GM19023 (cell line): ENCODE measurements at regions not wholly inside any gene's neighbourhood (a gene's known extent, or its start where the extent isn't known, plus 50 kb on each side); places are given as distances from the start of the nearest gene placed in this dataset.

Experiments used
- ATAC-seq: cut with Tn5 transposase; IDR thresholded peaks from one replicate; pipeline ENCODE4 v1.9.1; 2021; ENCODE audit warnings: mild to moderate bottlenecking, moderate library complexity; ENCODE audit not compliant: unreplicated experiment

DNA sequence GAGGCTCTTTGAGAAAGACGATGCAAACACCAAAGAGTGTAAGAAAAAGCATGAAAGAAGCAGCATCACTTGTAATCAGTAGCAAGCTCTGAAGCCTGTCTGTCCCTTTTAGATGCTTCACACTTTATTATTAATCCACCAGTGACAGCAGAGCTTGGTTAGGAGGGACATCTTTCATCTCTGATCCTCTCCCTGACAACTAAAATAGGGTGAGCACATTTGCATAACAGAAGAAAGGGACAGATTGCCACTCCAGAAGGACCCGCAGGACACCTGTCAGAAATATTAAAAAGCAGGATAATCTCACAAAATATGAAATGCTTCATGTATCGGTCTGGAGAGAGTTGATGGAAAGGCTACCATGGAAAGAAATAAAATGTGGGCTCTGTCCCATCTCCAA, 71.4 kb upstream of the MAP1B start:
- no peak for ATAC-seq

DNA sequence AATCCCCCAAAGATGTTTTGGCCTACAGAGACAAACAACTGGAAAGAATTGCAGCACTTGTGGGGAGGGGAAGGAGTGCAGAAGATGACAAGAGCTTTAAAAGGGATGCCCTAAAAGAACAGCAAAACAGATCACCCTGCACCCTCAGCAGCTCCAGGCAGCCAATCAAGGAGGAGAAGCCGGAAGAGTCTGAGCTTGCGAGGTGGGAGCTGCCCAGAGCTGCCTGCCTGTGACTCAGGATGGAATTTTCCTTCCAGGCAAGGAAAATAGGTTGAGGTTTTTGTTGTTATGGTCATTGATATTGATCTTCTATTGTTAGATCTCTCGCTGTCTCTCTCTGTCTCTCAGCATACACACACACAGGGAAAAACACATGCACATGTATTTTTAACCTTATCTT, 70.3 kb upstream of the MAP1B start:
- ATAC-seq, result no peak

DNA sequence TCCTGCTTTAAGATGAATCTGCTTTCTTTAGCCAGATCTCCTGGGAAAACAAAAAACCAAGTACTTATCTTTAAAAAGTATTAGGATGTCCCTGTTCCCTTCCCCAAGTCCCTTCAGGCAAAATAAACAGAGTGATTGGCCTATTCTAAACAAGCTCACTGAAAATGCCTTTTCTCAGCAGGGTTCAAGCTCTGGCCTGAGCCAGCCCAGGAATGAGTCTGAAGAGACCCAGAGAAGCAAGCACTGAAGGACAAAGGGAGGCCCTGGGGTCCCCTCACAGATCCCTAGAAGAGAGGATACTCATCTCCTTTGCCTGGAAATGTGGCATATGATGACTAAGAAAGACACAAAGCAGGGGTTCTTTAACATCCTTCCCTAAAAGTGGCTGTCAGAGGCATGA, 66.8 kb upstream of the MAP1B start:
- ATAC-seq, result no peak

DNA sequence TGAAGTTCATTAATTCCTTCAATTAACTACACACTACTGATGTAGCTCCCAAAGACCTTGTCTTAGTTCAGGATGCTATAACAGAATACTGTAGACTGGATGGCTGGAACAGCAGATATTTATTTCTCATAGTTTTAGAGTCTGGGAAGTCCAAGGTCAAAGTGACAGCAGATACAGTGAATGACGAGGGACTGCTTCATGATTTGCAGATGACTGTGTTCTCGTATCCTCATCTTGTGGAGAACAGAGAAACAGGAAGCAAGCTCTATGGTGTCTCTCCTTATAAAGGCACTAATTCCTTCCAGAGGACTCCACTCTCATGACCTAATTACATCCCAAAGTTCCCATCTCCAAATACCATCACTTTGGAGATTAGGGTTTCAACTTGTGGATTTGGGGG, 65.6 kb upstream of the MAP1B start:
- no peak for ATAC-seq

DNA sequence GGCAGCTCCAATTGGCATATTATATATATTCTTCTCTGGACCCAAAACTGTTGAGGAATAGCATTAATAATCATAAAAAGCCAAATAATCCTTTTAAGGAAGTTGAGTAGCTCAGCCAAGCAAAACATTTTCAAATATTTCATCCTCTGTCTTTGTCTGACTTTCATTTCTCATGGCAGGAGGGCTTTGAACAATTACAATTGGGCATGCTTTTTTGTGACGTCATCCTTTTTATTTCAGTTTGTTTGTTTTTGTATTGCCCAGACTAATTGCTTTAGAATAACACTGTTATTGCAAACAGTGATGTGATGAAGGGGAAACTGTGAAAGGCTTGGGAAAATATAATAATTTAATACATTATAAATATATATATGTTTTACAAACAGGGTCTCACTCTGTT, 65.2 kb upstream of the MAP1B start:
- ATAC-seq, result no peak

DNA sequence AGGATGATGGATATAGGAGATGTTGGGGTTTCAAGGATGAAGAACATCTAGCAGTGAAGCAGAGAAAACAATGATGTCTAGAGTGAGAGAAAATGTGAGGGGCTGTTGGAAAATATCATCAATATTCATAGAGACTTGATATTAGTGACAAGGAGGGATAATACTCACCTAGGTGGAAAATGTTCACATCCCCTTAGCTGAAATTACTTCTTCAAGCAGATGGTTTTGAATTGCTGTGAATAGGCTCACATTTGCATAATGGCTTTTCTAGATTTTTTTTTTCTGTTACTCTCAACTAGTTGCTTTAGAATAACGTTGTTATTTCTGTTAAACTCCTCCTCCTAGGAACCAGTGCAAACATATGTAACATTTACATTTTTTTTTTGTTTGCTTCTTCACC, 61.6 kb upstream of the MAP1B start:
- no peak for ATAC-seq

DNA sequence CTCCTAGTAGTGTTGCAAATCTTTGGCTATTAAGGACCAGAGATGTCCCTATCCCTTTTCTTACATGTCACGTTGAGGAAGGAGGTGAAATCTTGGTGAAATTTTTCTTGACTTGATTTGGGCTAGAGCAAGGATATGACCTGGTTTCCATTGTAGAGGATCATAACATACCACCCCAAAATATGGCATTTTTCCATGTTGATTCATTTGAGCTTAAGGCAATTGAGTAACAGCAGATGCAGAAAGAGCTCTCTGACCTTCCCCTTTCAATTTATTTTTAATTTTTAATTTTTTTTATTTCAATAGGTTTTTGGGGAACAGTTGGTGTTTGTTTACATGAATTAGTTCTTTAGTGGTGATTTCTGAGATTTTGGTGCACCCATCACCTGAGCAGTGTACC, 61.2 kb upstream of the MAP1B start:
- no peak for ATAC-seq

DNA sequence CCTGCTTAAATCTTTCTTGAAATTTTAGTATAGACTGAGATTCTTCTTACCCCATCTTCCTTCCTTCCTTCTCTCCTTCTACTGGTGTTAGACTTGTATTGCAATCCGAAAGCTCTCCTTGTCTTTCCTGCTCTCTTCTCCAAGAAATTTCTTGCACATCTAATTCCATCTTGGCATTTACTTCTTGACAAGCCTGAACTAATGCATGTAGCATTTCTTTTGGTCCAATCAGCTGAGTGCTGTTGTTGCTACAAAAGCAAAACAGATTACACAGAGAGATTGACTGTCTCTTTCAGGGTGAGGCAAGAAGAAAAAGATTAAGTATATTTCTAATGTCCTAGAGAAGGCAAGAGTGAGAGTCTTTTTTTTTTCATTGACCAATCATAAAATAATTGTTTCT, 51.6 kb upstream of the MAP1B start:
- no peak for ATAC-seq
